HK-2 (cell line): ENCODE measurements at regions not wholly inside any gene's neighbourhood (a gene's known extent, or its start where the extent isn't known, plus 50 kb on each side); places are given as distances from the start of the nearest gene placed in this dataset.

Source experiments
- DNase-seq: peaks from one replicate; pipeline ENCODE4 v3.0.0-alpha.2; 2018; ENCODE audit not compliant: unreplicated experiment

DNA sequence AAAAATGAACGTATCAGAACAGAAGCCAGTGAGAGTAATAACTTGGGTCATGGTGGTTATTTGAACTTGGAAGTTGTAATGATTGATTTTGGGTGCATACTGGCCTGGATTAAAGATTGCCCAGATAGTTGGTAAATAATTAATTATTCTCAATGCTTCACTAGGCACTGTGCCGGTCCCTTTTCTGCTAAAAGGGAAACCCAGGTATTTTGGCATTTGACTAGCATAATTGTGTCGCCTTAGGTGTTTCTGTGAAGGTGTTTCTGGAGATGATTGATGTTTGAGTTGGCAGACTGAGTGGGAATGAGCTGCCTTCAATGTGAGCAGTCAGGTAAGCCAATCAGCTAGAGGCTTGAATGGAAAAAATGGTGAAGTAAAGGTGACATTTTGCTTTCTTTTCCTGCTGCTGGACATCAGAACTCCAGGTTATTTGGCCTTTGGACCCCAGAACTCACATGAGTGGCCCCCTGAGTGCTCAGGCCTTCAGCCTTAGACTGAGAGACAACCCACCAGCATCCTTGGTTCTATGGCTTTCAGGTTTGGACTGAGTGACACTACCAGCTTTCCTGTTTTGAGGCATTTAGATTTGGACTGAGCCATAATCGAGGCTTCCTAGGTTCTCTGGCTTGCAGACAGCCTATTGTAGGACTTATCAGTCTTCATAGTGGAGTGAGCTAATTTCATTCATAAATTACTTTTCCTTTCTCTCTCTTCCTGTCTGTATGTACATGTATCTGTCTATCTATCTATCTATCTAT is 120.7 kb upstream of the PAPPA start:
- DNase-seq: no peak

DNA sequence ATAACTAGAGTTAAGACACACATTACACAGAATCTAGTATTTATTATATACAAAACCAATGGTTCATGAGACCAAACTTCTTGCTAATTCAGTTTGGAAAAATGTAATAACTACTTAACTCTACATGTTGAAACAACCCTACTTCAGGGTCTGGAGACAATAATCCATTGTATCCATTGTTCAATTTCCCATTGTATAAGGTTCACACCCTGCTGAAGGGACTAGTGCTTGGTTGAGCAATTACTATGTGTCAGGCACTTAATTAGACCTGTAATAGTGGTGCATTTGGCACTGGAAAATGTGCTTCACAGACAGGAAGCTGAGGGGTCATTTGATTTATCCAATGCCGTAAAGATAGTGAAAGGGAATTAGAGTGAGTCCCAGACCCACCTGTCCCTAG is 114.3 kb upstream of the PAPPA start:
- DNase-seq: no peak

DNA sequence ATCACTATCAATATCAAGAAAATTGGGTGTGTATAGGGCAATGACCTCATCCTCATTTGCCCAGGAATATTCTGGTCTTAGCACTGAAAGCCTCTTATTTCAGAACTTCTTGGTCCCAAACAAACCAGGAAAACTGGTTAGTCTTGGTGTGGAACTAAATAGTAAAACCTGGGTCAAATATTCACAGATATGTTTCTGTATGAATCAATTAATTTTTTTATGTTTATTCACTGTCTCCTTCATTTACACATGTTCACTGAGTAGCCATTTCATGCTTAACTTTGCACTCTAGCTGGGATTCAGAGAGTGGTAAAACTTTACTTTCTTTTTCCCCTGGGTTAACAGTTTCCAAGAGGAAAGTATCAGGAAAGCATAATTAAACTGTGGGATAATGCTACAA is 113.7 kb upstream of the PAPPA start:
- DNase-seq: no peak

DNA sequence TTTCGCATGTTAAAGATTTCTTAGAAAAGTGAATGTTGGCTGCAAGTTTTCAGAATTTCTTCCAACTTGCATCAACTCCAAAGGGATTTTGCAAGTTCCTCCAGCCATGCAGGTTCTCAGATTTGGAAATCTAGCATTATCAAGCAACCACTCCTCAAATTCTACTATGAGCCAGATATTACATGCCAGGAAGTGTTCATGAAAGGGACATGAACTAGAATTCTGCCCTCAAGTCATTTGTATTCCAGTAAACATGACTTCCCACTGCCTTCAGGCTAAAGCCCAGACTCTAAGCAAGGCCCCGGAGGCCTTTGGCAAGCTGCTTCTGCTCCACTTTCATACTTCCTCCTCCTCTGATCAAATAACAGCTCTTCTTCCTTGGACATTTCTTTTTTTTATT is 111.3 kb upstream of the PAPPA start:
- DNase-seq: no peak

DNA sequence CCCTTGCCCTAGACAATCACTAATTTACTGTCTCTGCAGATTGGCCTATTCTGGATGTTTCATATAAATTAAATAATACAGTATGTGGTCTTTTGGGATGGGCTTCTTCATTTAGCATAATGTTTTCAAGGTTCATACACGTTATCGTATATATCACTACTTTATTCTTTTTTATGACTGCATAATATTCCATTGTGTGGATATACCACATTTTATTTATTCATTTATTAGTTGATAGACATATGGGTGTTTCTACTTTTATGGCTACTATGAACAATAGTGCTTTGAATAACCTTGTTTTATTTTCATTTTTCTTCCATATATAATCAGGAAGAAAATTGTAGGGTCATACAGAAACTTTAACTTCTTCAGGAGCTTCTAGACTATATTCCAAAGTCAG is 108.5 kb upstream of the PAPPA start:
- DNase-seq: no peak

DNA sequence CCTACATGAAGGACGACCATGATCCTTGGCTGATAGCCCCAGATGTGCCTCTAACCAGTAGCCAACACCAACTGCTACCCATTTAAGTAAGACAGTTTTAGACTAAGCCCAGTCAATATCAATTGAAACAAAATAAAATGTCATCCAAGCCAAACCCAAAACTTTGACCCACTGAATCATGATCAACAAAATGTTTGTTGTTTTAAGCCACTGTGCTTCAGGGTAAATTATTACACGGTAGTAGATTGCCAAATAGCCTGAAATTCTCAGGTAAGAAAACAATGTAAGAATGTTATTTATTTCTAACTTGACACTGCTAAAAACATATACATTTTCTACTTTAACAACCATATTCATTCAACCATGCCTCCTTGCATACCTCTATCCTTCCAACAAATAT is 105.5 kb upstream of the PAPPA start:
- no peak for DNase-seq

DNA sequence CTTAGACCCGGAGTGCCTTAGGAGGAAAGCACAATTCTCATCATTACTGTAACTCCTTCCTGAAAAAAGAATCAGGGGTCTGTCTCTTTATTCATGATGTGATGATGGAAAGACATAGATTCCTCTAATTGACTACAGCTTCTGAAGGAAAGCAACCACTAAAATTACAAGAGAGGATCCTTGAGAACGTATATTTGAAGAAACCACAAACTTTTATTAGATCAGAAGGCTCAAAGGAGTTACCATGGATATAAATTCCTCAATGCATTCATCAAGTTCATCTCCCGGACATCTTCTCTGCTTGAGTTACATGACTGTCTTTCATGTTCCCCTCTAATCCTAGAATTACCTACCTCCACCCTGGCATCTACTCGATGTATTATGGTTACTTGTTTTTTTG is 104.1 kb upstream of the PAPPA start:
- no peak for DNase-seq

DNA sequence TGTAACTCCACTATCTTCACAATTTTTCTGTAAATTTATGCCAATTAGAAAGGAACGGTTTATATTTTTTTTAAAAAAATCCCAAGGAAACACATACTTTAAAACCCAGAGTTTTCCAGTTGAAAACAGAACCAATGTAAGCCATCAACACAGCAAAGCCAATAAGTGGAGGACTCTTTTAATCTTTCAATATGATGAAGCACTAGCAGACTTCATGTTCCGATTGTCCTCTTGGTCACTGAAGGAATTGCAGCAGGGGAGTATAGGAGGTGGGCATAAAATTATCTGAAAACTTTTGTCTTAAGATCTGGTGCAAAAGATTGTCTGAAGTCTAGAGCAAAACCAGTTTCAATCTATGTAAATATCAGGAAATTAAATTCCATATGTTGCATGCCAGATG is 102.1 kb upstream of the PAPPA start:
- DNase-seq: no peak

DNA sequence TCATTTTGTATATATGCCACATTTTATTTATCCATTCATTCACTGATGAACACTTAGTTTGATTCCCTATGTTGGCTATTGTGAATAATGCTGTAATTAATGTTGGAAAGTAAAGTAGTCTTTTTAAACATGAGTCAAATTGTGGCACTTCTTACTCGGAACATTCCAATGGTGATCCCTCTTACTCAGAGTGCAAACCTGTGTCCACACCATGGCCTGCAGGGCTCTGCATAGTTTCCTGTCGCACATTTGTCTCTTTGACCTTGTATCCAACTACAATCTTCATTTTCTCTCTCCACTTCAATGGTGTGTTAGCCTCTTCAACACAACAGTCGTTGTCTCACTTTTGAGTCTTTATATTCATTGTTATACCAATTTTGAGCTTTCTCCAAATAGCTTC is 98.1 kb upstream of the PAPPA start:
- no peak for DNase-seq

DNA sequence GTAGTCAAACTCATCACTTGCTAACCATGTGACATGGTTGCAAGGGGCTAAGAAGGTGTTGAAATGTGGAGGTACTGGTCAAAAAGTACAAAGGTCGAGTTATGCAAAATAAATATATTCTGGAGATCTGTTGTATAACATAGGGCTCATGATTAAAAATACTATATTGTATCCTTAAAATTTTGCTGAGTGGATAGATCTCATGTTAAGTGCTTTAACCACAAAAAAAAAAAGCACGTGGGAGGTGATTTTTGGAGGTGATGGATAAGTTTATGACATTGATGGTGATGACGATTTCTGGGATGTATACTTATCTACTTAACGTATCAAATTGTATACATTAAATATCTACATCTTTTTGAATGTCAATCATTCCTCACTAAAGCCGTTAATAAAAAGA is 96.2 kb upstream of the PAPPA start:
- no peak for DNase-seq

DNA sequence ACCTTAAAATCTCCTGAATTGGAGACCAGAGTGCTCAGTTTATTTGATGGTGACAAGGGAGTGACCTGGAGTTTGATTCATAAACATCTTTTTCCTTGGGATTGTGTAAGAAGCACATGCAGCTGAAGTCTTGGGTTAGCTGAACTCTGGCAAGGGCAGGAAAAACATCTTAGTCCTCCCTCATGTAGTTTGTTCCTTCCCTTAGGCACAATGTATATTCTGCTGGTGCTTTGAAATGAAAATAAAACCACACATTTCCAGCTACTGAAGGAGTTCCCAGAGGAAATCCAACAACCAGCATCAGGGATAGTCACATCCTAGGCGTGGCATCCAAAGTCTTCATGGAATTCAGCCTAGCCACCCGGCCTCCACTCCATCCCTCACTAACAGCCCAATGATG is 95.2 kb upstream of the PAPPA start:
- DNase-seq: no peak

DNA sequence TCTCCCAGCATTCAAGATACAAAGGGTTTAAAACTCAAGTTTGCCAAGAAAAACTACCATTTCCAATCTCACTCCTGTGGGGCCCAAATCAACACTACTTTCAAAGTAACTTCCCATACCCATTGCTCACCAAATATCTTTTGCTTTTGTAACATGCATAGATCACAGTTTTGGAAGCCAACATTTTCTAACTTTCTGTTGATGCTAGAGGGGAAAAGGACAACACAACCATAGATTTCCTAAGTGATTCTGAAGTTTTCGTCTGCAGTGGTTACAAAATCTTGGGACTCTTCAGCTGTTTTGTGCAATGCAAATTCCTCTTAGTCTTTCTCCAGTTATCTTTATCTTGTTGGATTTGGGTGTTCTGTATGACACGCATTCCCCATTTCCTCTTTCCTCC is 94.1 kb upstream of the PAPPA start:
- DNase-seq: no peak

DNA sequence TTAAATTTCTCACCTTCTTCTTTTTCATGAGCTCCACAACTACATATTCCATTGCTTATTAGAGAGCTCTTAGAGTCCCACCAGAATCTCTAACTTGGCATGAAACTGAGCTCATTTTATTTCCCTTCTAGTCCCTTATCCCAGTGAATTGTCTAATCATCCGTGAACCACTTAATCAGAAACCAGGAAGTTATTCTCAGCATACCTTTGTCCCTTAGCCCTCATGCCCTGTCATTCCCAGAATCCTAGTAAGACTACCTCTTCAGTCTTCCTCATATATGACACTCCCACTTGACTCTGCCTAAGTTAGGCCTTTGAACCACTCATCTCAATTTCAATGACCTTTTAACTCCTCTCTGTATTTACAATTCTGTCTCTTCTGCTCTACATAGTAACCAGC is 93.0 kb upstream of the PAPPA start:
- no peak for DNase-seq

DNA sequence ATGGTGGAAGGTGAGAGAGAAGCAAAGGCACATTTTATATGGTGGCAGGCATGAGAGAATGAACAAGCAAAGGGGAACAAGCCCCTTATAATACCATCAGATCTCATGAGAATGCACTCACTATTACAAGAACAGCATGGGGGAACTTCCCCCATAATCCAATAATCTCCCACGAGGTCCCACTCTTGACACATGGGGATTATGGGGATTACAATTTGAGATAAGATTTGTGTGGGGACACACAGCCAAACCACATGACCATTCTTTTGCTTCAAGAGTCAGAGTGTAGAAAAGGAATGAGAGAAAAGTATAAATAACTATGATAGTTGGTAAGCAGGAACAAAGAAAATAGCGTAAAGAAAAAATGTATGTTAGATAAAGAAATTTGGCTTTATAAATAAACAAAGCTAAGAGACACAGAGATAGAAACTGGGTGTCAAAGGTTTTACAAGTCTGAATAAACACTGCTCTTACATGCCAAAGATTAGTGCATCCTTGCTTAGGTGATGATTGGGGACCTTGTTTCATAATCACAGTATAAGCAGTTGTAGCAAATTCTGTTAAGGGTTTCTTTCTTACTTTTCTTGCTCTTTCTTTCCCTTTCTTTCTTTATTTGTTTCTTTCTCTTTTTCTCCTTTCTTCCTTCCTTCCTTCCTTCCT is 91.9 kb upstream of the PAPPA start:
- DNase-seq: no peak

DNA sequence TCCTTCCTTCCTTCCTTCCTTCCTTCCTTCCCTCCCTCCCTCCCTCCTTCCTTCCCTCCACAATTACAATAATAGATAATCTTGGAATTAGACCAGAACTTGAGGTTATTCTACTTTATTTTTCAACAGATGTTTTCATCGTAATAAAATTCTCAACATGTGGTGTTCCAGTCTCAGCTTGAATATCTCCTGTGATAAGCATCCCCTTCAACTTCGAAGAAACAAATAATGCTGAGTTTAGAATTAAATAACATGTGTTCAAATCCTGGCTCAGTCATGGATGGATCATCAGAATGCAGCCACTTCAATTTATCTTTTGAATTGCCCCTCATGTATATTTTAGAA is 91.4 kb upstream of the PAPPA start:
- no peak for DNase-seq

DNA sequence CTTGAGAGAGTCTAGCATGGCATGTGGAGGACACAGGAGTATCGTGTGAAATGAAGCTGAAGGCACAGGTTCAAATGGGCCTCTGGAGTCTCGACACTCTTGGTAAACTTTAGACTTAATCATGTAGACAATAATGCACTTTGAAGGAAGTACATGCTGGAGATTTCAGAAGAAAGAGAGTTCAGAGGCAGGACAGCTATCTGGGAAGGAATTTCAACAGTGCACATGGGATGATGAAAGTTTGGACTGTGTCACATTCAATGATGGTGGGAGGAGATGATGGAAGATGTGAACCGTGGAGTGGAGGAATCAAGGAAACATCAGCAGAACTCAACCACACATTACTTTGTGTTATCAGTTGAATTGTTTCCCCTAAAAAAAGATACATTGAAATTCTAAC is 88.6 kb upstream of the PAPPA start:
- DNase-seq: no peak

DNA sequence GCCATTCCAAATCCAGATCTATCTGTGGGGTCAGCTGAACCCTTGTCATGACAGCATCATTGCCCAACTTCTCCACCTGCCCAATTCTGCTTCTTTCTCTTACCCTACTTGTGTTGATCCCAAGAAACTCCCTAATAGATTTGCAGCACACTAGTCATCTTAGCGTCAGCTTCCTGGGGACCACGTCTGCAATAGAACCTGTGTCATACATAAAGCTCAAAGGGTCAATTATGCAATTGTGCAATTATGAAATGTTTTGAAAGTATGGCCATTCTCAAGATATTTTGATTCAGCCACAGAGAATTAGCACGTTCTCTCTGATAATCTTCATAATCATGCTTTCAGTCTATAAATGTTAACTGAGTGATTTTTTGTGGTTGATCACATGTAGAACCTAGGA is 87.4 kb upstream of the PAPPA start:
- DNase-seq: no peak

DNA sequence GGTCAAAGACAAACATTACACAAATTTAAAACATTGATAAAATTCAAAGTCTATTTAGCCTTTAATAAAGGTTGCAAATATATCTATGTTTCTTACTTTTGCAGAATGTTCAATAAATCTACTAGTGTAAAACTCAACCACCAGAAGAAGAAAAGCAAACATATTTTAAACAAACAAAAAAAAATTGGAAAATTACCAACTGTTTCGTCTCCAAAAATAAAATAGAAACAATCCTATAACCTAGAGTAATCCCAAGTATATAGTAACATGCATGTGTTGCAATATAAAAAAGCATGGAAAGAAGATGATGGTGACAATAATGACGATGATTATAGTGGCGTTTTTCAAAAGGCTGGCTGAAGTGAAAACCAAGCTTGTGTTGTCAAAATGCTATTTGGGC is 86.0 kb upstream of the PAPPA start:
- no peak for DNase-seq

DNA sequence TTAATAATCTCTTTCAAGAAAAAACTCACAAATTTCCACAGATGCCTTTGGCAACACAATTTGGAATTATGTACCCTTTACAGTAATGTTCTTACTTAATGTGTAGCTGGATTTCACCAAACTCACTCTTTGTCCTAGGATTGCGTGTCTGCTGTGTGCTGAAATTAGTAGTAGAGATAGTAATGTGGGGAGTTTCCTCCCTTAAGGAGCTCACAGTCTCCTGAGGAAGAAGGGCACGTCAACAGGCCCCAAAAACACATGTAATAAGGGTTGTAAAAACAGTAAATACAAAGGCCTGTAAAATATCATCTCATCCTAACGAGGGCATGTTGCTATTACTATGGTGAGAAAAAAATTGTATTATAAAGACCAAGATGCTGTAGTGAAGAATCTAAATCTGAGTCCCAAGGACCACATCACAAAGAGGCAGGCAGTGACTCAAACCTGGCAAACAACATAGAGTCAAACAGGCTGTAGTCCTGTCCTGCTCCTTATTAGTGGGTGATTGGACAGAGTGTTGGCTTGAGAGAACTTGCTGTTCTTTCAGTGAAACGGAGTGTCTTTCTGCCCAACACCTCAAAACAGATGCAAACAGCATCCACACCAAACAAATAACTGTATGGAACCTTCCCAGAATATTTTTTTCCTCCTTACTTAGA is 83.2 kb upstream of the PAPPA start:
- DNase-seq: no peak

DNA sequence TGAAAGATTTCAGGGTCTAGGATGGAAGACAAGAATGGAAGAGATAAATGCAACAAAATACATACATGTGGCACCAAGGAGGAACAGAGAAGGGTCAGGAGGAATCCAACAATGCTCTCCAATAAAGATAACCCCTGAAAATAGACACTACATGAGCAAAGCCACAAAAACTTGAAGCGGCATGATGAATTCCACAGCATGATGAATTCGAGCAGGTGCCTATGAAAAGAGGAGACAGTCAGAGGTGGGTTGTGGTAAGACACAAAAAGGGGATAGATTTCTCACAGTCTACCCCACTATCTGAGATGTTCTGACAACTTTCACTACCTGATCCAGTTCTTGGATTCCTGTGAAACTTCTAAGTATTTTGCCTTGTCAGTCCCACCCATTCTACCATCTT is 81.5 kb upstream of the PAPPA start:
- DNase-seq: no peak

DNA sequence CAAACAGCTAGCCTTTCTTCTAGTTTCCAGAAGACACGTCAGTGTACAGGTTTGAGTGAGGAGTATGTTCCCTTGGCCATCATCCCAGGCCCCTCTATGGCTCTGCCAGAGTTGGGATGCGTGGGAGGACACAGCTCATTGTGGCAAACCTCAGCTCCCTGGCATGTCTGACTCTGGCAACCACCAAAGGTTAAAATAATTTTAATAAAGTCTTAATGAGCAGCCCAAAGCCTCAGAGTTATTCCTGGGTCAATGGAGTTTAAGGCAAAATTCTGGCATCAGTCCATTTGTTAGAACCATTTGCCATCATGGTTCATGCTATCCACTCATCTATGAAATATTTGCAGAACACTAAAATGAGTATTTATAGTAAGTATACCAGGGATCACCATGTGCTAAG is 79.8 kb upstream of the PAPPA start:
- no peak for DNase-seq

DNA sequence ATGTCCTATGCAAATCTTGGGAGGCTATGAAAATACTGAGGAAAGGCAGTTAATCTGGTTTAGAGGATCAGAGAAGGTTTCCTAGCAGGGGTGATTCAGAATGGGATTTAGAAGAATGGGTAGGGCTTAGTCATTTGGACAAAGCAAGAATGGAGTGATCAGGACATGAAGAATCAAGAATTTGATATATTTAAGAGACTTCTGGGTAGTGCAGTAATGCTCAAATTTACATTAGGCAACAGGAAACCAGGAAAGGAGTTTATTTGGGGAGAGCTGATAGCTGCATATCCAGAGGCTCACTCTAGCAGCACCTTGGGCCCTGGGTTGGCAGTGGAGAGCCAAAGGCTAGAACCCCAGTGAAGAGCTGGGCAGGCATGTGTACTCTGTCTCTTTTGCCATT is 78.9 kb upstream of the PAPPA start:
- DNase-seq: no peak

DNA sequence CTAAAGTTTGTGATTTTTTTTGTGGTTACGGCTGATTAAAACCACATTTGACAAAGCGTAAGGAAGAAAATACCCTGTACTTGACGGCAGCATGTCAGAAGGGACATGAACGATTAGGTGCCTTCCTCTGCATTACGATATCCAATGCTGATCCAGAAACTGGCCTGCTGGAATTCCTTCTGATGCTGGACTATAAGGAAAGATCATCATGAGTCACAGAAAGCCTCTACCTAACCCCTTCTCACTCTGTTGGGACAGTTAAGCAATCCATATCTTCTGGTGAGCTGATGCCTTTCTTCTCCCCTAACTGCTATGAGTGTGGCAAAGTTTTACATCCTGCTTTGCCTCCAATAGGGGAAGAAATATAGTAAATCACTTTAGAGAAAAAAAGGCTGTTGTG is 78.4 kb upstream of the PAPPA start:
- no peak for DNase-seq

DNA sequence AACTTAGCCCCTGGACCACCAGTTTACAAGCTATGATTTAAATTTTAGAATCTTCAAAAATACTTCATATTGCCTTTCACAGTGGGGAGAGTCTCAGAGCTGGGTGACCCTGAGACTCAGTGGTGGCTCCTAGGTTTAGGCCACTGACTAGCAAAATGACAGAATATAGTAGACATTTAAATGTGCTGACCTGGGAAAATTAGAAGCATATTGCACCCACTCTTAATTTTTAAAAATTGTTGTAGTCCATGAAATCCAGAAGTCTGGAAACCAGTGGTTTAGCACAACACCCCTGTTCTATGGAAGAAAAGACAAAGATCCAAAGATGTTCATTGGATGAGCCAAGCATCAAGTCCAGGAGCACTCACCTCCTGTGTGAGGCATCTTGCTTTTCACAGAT is 75.0 kb upstream of the PAPPA start:
- no peak for DNase-seq
